ENCODE measurements at regions not wholly inside any gene's neighbourhood (a gene's known extent, or its start where the extent isn't known, plus 50 kb on each side); places are given as distances from the start of the nearest gene placed in this dataset.

DNA sequence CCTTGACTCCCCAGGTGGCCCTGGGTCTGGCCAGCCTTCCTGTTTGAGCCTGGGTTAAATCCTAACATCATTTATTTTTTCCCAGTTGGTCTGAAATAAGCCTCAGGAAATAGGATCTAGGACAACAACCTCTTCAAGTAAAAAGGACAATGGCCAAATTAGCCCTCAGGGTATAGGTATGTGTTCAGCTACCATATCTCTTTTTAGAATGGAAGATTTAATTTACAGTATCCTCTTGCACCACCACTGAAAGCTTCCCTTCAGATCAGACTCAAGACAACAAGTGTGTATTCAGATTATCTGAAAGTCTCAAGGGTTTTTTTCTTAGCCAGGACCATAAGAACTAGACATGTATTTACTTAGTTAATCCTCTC is 61.6 kb upstream of the CXCR4 start:
- TF ChIP-seq CTCF (IDR thresholded peaks at IDR 0.05; ENCODE audit: insufficient read depth, low read depth, low read length) (no peak), EZH2 (IDR thresholded peaks at IDR 0.05; ENCODE audit: insufficient read depth, low read length) (no peak)
